Epithelial cell of prostate (primary cell): ENCODE measurements at regions not wholly inside any gene's neighbourhood (a gene's known extent, or its start where the extent isn't known, plus 50 kb on each side); places are given as distances from the start of the nearest gene placed in this dataset.
A peak's percentile ranks its signal among the peaks of the same experiment; 100 is the strongest.
"Not testable (repeated sequence)": the region's sequence is repeated elsewhere in the genome, so short reads cannot be mapped to it uniquely, and the experiment has no call there.

Experiments
- DNase-seq: peaks from one replicate; pipeline ENCODE4 v3.0.0-alpha.2; 2011; ENCODE audit warnings: low read depth, low spot score
- H3K27ac ChIP-seq: fragments of 450-650 bp; 2 replicates; pipeline ENCODE4 v1.5.1; 2017; ENCODE audit warnings: mild to moderate bottlenecking

DNA sequence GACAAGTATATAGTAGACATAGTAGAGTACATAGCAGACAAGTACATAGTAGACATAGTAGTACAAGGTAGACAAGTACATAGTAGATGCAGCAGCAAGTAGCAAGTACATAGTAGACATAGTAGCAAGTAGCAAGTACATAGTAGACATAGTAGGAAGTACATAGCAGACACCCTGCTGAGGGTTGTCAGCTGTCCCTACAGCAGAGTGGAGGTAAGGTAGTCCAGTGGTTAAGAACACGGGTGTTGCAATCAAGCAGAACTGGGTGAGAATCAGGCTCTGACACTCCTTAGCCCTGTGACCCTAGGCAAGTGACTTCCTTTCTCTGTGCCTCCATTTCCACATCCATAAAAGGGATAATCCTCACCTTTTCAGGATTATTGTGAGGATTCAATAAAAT lies 94.7 kb downstream of the NOG start:
- DNase-seq, result no peak

DNA sequence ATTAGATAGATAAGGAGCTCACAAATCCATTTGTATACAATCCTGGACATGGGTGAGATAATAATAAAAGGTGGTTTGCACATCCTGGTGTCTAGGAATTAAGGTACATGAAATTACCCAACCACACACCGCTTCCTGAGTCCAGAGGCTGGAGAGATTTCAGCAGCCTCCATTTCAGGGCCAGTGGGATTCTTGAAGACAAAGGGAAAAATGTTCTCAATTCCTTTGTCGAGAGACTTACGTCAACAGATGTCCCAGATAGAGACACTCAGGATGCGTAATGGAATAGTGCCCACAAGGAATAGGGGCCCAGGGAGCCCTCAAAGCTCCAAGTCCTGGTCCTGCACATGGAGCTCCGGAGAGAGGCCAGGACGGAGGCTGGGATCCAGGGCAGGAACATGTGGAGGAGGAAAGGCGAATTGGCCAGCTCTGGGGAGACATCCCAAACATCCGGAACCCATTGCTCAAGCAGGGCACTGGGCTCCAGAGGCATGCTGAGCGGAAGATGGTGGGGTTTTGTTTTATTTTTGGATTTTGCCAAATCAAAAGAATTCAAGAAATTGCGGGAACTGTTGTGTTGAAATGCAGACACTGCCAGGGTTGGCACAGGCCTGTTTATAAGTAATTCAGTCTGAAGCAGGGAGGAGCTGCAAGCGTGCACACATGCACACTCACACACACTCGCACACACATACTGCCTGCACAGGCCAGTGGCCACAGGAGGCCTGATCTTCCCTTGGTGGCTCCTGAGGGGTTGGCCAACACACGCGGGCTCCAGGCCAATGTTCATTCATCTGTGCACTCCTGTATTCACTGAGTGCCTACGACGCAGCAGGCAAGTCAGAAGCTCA lies 97.2 kb downstream of the NOG start:
- H3K27ac ChIP-seq, result no peak overlapping the region
- DNase-seq, result no peak

More for the DNA sequence above, 94.7 kb downstream of the NOG start:
- no peak overlapping the region for H3K27ac ChIP-seq

DNA sequence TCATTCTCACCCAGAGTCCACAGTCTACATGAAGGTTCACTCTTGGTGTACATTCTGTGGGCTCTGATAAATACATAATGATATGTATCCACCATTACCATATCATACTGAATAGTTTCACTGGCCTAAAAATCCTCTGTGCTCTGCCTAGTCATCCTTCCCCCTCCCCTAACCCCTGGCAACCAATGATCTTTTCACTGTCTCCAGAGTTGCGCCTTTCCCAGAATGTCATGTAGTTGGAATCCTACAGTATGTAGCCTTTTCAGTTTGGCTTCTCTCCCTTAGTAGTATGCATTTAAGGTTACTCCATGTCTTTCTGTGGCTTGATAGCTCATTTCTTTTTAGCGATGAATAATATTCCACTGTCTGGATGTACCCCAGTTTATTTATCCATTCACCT lies 101.3 kb downstream of the NOG start:
- DNase-seq, result no peak

DNA sequence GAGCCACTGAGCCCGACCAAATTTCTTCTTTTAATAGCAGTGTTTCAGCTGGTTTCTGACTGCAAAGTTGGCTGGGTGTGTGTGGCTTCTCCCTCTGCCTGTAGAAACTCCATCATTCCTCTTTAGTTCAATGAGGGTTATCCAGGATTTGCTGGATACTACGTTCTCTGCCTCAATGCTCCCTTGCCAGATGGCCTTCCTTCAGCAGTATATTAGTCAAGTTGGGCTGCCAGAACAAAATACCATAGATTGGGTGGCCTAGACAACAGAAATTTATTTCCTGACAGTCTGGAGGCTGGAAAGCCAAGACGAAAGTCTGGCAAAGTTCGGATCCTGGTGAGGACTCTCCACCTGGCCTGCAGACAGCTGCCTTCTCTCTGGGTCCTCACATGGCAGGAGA lies 103.7 kb downstream of the NOG start:
- H3K27ac ChIP-seq, result no peak overlapping the region
- DNase-seq, result no peak

More for the DNA sequence above, 101.3 kb downstream of the NOG start:
- H3K27ac ChIP-seq, result no peak overlapping the region

DNA sequence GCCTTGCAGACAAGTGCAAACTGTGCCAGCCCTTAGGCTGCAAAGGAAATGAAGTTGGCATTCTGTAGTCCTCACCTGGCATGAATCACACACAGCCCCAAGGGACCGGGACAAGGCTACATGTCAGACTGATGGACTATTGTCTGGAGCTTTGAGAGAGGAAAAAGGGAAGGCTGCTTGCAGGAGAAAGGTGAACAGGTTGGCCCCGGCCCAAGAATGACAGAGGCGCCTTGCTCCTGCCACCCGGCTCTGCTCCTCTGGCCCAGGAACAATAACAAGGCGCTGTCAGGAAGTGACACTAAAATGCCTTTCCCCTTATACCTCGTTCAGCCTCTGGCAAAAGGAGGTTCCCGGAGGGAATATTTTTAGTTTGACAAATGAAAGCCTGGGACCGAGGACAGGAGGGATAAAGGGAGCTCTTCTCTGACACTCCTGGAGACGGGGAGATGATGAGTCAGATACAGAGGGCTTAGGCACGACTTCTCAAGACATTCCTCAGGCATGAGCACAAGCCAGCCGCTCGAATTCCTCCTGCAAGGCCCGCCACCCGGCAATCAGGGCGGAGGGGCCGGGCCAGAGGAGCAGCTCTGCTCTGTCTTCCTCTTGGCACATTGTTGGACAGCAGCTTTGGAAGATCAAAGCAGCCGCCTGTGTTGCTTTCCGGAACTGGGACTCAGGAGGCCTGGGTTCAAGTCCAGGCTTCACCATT lies 105.8 kb downstream of the NOG start:
- DNase-seq, result peak; percentile 88
- H3K27ac ChIP-seq, result peak overlapping the region; percentile 59

DNA sequence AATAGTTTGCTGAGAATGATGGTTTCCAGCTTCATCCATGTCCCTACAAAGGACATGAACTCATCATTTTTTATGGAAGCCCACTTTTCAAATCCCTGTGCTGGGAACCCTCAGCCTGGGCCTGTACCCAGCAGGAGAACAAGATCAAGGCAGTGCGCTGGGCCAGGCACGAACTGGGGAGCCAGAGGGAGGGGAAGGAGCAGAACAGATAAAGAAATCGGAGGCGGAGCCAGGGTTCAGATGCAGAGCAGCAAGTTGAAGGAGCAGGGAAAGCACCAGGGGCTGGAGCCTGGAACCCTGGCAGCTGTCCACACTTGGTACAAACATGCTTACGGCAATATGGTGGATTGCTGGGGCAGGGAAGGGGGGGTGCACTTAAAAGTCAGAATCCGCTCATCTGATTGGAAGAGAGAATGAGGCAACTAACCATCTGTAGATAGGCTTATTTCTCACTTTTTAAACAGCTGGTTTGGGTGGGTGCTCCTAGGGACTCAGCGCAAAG lies 107.5 kb downstream of the NOG start:
- no peak for DNase-seq

DNA sequence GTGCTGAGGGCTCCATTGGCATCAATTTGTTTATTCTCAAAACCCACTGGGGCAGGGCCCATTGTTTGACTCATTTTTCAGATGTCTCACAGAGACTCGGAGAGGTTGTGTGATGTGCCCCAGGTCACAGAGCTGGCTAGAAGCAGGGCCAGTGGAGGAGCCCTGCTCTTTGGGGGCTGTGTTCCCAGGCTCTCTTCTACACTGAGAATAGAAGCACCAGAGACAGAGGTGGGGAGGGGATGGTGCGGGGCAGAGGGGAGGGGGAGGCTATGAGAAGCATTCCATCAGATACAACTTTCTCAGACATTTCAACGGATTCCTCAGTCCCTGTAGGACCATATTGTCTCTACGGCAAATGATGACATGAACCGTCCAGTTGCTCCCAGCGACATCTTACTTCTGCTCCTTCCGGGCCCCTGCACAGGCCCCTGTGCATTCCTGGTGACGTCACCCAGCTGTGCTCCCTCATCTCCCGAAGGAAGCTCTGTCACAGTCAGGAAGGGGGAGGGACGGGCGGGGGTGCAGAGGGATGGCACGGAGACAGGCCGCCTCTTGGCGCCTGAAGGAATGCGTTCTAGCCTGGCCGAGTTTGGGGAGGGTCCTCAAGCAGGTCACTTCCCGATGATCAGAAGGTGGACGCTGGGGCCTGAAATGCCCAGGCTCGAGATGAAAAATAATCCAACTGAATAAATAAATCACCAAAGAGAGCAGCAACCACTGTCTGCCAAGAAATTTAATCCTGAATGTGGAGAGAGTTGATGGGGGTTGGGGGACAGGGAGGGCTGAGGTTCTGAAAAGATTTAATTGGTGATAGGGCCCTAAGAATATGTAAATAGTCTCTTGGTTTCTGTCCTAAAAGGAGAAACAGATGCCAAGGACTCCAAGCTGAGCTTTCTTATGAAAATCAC lies 114.1 kb downstream of the NOG start:
- no peak overlapping the region for H3K27ac ChIP-seq
- DNase-seq, result no peak

More for the DNA sequence above, 107.5 kb downstream of the NOG start:
- no peak overlapping the region for H3K27ac ChIP-seq

DNA sequence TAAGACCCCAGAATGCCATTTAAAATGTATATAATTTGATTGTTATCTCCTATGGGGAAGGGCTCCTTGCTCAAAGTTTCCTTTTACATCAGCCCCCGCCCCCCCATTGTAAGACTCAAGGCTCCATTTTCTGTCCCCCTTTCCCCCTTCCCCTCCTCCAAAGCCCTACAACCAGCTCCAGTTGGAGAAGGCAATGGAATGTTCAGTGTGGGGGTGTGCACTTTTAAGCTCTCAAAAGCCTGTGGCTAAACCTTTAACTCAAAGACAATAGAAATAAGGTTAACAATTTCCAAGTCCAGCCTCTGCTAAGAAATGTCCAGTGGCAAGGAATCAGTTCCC lies 114.7 kb downstream of the NOG start:
- H3K27ac ChIP-seq, result no peak overlapping the region
- DNase-seq, result no peak

DNA sequence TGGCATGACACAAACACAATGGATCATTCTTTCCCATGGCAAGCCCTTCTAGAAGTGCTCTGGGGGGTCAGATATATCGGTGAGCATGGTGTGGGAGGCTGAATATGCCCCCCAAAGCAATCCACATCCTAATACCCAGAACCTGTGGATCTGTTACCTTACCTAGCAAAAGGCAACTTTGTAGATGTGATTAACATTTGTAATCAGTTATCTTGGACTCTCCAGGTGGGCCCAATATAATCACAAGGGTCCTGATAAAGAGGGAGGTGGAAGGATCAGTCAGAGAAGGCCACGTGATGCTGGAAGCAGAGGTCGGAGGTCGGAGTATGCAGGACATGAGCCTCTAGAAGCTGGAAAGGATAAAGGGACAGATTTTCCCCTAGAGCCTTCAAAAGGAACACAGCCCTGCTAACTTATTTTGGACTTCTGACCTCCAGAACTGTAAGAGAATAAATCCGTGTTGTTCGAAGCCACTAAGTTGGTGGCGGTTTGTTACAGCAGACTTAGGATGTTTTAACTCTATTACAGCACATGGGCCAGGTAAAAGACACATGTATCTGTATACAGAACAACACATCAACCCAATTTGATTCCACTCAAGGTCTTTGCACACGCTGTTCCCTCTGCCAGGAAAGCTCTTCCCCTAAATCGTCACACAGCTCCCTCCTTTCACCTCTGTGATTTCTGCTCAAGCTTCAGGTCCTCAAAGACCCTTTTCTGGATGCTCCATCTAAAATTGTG lies 115.3 kb downstream of the NOG start:
- no peak overlapping the region for H3K27ac ChIP-seq
- no peak for DNase-seq

DNA sequence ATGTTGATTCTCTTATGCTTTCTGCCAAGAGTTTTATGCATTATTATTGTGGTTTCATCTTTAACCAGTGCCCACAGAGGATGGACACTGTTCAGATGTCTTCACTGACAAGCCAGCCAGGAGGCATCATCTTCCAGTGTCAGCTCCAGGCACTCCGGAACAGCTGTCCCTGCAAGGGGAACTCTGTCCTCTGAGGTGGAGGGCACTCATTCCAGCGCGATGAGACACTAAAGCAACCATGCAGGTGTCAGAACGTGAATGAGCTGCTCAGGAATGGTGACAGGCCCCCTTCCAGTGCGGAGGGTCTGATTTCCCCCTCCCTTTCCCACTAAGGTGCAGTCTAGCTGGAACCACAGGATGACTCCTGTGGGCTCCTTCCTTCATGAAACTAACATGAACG lies 117.5 kb downstream of the NOG start:
- DNase-seq, result no peak
- no peak overlapping the region for H3K27ac ChIP-seq

DNA sequence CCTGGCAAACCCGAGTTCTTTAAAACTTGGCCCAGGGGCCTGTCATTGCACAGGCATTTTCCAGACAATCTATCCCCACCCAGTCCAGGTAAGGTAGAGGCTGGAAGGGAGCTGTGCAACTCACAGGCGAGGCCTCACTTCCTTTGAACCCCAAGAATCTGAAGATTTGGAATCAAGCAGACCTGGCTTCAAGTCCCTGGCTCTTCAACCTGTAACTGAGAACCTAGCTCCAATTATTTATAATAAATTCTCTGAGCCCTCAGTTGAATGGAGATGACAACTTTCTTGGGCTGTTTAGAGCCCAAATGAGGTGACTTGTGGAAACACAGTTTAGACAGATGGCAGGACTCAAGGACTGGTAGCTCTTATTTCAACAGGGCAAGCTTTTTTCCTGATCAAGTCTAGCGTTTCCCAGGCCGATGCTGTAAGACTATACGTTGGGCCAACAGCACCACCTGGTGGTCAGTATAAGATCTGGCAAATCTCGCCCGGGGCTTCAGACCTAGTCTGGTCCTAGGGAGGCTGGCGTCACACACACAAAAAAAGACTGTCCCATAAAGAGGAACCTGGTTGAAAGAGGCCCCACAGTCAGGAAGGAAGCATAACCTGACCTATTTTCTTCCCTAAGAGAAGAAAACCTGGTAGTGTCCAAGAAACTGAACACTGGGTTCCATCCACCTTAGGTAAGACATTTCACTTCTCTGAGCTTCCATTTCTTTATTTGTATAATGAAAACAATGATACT lies 117.9 kb downstream of the C17orf67 start:
- DNase-seq, result peak; percentile 27
- no peak overlapping the region for H3K27ac ChIP-seq

DNA sequence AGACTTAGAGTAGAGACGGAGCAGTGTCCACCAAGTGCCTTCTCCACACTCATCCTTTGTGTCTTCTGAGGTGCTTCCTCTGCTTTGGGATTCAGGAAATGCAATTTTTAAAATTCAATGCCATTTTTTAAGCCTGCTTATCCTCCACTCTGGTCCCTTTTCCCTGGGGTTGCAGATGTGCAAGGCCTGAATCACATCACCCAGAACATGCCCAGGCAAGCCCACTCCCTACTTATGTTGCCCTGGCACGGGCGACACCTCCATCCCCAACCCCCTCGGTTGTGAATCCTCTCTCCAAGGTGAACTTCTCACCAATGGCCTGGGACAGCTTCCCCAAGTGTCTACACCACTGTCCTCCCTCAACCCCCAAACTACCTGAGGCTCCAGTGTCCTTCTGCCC lies 116.2 kb downstream of the C17orf67 start:
- H3K27ac ChIP-seq, result no peak overlapping the region
- DNase-seq, result peak; percentile 29

DNA sequence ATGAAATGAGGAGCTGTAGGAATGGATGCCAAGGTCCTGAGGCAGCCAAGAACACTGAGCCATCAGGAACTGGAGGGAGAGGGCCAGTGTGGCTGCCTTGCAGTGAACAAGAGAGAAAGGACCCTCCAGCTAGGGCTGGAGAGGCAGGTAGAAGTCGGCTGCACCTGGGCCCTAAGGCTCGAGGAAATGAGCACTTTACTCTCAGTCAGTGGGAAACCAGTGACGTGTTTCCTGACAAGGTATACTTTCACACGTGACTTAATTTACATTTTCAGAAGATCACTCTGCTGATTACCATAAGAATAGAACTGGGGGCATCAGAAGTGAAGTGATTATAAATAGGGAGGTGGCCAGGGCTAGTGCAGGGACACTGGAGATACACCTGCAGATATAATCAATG lies 115.2 kb downstream of the C17orf67 start:
- DNase-seq, result no peak
- H3K27ac ChIP-seq, result no peak overlapping the region

DNA sequence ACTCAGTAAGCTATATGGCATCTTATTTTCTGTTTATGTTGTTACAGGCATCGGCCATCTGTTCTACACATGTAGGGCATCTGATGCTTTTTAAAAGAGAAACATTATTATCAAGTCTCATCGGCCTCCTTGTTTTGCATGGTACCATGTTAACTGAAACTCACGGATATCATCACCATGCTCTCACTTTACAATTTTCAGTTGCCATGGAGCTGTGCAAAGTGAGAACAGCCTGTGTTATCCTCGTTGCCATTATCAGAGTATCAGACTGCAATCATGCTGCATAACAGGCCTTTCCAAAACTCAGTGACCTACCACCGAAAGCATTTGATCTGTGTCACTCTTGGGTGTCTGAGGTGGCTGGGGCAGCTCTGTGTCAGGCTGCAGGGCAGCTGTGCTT lies 110.3 kb downstream of the C17orf67 start:
- no peak for DNase-seq
- no peak overlapping the region for H3K27ac ChIP-seq

DNA sequence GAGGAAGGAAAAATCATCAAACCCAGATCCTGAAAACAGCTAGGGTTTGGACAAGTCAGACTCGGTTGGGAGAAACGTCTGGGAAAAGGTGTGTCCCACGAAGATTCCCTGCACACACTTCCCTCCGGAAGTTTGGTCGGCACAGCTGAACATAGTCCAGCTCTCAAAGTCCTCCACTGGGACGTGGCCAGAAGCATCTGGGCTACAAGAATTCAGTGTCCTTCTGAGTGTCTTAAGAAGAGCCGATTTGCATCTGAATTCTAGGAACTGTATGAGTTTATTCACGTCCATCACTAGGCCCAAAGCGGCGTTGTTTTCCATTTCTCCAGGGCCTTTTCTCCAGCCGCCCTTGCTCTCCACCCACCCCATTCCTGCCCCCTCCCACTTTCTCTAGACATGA lies 109.1 kb downstream of the C17orf67 start:
- no peak overlapping the region for H3K27ac ChIP-seq
- DNase-seq, result no peak

DNA sequence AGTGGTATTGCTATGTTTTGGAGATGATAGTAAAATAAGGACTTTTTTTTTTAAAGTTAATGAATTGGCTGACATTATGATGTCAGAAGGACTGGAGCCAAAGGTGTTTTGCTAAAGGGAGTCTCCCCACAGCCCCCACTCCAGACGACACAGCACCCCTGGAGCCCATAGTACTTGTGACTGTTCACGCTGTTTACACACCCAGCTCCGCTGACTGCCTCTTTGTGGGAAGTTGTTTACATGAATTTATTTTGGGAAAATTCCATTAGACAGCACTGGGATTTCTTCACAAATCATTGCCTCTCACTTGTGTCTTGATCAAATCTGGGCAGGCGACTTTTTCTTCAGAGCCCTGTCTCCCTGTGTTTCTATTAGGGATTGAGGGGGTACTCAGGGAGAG lies 108.6 kb downstream of the C17orf67 start:
- H3K27ac ChIP-seq, result no peak overlapping the region
- no peak for DNase-seq

DNA sequence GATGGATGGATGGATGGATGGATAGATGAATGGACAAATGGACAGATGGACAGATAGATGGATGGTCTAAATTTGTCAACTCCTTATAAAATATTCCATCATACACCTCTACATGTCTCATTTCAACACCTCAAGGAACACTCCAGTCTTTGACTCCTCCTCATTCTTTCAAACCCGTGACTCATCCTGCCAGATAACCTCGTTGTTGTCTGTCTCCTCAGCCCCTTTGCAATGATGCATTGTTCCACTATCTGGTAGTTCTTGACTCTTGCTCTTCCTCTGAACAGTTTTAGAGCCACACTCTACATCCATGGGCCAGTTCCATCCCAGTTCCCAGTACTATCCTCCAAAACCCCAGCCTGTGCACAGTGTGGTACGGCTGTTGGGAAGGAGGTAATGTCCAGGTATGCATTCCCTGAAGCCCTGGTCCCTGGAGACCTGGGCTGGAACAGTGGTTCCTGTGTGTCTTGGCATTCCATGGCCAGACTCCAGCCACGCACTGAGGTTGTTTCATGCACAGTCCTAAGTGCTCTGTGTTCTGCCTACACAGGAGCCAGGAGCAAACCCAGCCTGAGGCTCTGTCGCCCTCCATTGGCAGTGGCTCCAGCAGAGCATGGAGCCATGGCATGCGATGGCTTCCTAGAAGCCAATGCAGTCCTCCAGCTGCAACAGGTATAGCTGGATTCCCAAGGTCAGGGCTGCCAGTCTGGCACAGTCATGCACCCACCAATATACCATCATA lies 105.7 kb downstream of the C17orf67 start:
- DNase-seq, result no peak
- no peak overlapping the region for H3K27ac ChIP-seq

DNA sequence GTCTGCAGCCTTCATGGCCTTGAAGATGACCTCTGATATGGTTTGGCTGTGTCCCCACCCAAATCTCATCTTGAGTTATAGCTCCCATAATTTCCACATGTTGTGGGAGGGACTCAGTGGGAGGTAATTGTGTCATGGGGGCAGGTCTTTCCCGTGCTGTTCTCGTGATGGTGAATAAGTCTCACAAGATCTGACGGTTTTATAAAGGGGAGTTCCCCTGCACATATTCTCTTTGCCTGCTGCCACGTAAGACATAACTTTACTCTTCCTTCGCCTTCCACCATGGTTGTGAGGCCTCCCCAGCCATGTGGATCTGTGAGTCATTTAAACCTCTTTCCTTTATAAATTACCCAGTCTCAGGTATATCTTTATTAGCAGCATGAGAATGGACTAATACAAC lies 102.6 kb downstream of the C17orf67 start:
- not testable (repeated sequence) for H3K27ac ChIP-seq, DNase-seq

DNA sequence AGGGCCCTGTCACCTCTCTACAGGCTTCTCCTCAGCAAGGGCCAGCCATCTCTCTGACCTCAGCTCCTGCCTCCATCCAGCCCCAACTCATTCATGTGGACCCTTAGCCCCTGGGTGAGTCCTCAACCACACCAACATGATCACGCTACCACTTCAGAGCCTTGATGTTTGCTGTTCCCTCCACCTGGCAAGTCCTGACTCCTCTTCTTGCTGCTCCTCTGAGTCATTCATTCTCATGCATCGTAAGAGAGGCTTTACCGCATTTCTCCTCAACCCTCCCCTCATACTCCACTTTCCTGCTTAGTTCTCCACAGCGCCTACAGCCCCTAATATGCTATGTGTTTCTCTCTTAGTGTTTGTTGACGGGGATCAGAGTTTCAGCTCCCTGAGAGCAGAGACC lies 99.9 kb downstream of the C17orf67 start:
- DNase-seq, result peak; percentile 46
- no peak overlapping the region for H3K27ac ChIP-seq
